Endothelial cell (in vitro differentiated cells): ENCODE measurements at regions not wholly inside any gene's neighbourhood (a gene's known extent, or its start where the extent isn't known, plus 50 kb on each side); places are given as distances from the start of the nearest gene placed in this dataset.

Experiments used
- DNase-seq: peaks from one replicate; pipeline ENCODE4 v3.0.0; 2021; ENCODE audit warnings: low spot score
- H3K27ac Mint-ChIP-seq: one replicate; pipeline ENCODE4 v1.8.0; 2021; ENCODE audit warnings: mixed read lengths, inconsistent platforms; ENCODE audit not compliant: unreplicated experiment
- H3K27me3 Mint-ChIP-seq: one replicate; pipeline ENCODE4 v1.8.0; 2021; ENCODE audit warnings: mild to moderate bottlenecking, moderate library complexity, mixed read lengths, inconsistent platforms; ENCODE audit not compliant: unreplicated experiment
- H3K36me3 Mint-ChIP-seq: one replicate; pipeline ENCODE4 v1.8.0; 2021; ENCODE audit warnings: mild to moderate bottlenecking, low read depth, mixed read lengths, inconsistent platforms; ENCODE audit not compliant: unreplicated experiment
- H3K4me1 Mint-ChIP-seq: one replicate; pipeline ENCODE4 v1.8.0; 2021; ENCODE audit warnings: mild to moderate bottlenecking, mixed read lengths, inconsistent platforms; ENCODE audit not compliant: unreplicated experiment
- H3K4me3 Mint-ChIP-seq: one replicate; pipeline ENCODE4 v1.8.0; 2021; ENCODE audit warnings: mild to moderate bottlenecking, mixed read lengths, inconsistent platforms; ENCODE audit not compliant: unreplicated experiment
- H3K9me3 Mint-ChIP-seq: one replicate; pipeline ENCODE4 v1.8.0; 2021; ENCODE audit warnings: mixed read lengths, inconsistent platforms; ENCODE audit not compliant: unreplicated experiment
- CTCF ChIP-seq: fragments of 200-600 bp; sonication (generic); IDR thresholded peaks from one replicate; pipeline ENCODE4 v1.5.0; 2021; ENCODE audit warnings: antibody characterized with exemption; ENCODE audit not compliant: unreplicated experiment

DNA sequence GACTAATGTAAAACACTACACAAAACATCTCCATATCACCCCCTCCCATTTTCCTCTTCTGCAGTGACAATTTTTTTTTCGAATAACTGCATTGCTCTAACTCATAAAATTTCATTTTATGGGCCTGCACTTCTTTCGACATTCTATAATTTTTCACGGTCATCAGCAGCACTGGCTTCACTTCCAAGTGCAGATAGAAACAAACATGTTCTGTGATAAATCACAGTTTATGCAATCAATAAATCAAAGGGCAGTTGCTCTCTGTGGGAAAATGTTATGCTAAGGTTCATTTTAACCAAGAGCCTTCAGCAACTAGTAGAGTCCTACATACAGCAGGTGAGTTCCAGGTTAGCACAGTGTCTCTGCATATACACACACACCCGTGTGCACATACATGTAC lies 100.1 kb downstream of the GPAM start:
- no peaks in the 10 kb centered on the region for H3K9me3 Mint-ChIP-seq
- peaks cover 9% of the 10 kb centered on the region for H3K4me1 Mint-ChIP-seq
- no peak overlapping the region for H3K4me3 Mint-ChIP-seq
- DNase-seq: no peak
- no peaks in the 10 kb centered on the region for H3K36me3 Mint-ChIP-seq
- TF ChIP-seq CTCF: no peak
- no peaks in the 10 kb centered on the region for H3K27me3 Mint-ChIP-seq
- H3K27ac Mint-ChIP-seq: no peak overlapping the region

GRCh38 chr10:112087953-112088456 lies 95.6 kb downstream of the GPAM start:
- TF ChIP-seq CTCF: no peak
- no peak overlapping the region for H3K27ac Mint-ChIP-seq
- DNase-seq: no peak
- no peak overlapping the region for H3K4me3 Mint-ChIP-seq
- no peaks in the 10 kb centered on the region for H3K9me3 Mint-ChIP-seq
- H3K36me3 Mint-ChIP-seq: no peaks in the 10 kb centered on the region
- no peaks in the 10 kb centered on the region for H3K27me3 Mint-ChIP-seq
- H3K4me1 Mint-ChIP-seq: no peaks in the 10 kb centered on the region

GRCh38 chr10:112091703-112092102 lies 91.9 kb downstream of the GPAM start:
- DNase-seq: no peak
- Mint-ChIP-seq H3K36me3 (no peaks in the 10 kb centered on the region), H3K4me1 (no peaks in the 10 kb centered on the region), H3K27me3 (no peaks in the 10 kb centered on the region), H3K9me3 (no peaks in the 10 kb centered on the region), H3K27ac (no peak overlapping the region), H3K4me3 (no peak overlapping the region)
- TF ChIP-seq CTCF: no peak

DNA sequence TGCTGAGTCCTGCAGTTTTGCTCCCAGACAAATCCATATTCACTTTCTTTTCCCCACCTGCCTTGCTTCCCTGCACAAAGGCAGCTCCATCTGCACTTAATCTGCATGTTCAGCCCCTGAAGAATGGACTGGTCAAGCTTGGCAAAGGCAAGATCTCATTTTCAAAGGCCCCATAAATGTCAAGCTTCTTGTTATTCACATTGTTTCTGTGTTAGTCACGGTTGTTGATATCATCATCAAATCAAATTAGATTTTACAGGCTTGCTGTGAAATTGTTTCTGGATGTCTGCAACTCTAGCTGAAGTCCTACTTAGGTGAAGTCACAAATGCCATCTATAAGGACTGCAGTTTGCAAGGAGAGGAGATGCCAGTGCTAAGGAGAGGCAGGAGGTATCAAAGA lies 91.0 kb downstream of the GPAM start:
- Mint-ChIP-seq H3K27ac (no peak overlapping the region), H3K27me3 (no peaks in the 10 kb centered on the region), H3K4me1 (no peaks in the 10 kb centered on the region), H3K36me3 (no peaks in the 10 kb centered on the region), H3K9me3 (no peaks in the 10 kb centered on the region), H3K4me3 (no peak overlapping the region)
- TF ChIP-seq CTCF: no peak
- DNase-seq: no peak

DNA sequence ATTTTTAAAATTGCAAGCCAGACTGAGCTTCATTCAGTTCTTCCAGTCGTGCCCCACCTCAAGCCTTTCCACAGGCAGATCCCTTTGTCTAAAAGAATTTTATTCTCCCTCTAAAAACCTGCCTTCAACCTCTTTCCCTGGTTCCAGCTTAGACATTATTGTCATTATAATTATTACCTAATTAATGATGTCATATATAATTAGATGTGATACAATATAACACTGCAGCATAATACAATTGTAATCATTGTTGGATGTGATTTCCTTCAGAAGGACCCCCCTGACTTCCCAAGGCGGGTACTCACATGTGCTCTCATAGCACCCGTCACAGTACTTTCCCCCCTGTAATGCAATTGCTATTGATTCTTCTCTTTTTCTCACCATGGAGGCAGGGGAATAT lies 88.6 kb downstream of the GPAM start:
- no peak overlapping the region for H3K4me3 Mint-ChIP-seq
- H3K4me1 Mint-ChIP-seq: no peaks in the 10 kb centered on the region
- DNase-seq: no peak
- no peak overlapping the region for H3K27ac Mint-ChIP-seq
- no peaks in the 10 kb centered on the region for H3K9me3 Mint-ChIP-seq
- H3K27me3 Mint-ChIP-seq: no peaks in the 10 kb centered on the region
- TF ChIP-seq CTCF: no peak
- H3K36me3 Mint-ChIP-seq: no peaks in the 10 kb centered on the region
